RWPE1 (cell line): ENCODE measurements at regions not wholly inside any gene's neighbourhood (a gene's known extent, or its start where the extent isn't known, plus 50 kb on each side); places are given as distances from the start of the nearest gene placed in this dataset.

Experiments used
- CTCF ChIA-PET: fragments of 350-600 bp; sonication (Branson Sonifier 250); formaldehyde crosslinking; extraction: SDS; loops from one replicate; lab custom pipeline; 2021; lab: Yijun Ruan, JAX
- POLR2A ChIA-PET: fragments of 400-600 bp; formaldehyde crosslinking; extraction: SDS; loops from one replicate; lab custom pipeline; 2020; ENCODE audit warnings: antibody characterized with exemption; ENCODE audit not compliant: low non-redundant PET; lab: Yijun Ruan, JAX
- DNase-seq: peaks from one replicate; pipeline ENCODE4 v3.0.0; 2012; ENCODE audit warnings: low spot score
- H3K27ac ChIP-seq: fragments of 450-650 bp; 2 replicates; pipeline ENCODE4 v1.5.1; 2017
- TF ChIP-seq, protein P1 (sequence below): fragments of 450-650 bp; conservative IDR thresholded peaks from 2 replicates; pipeline ENCODE4 v1.5.1; 2017; ENCODE audit warnings: low read depth, mild to moderate bottlenecking

DNA sequence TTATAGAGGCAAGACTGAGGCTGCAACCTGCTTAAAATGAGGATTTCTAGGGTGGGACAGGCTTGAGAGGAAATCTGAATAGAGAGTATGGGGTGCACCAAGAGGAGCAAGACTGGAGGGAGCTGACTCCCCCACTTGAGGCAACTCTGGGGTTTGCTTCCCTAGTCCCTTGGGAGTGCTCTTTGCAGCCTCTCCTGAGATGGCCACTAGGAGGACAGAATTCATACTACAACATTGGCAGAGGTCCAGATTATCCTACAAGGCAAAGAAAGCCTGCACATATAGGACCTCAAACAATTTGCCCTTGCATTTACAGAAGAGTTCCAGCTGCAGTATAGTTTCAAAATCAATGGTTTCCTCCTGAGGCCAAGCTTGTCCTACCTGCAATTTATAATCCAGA is 830.9 kb downstream of the TECRL start:
- CTCF ChIA-PET, result no interaction called here
- no peak for DNase-seq
- POLR2A ChIA-PET, result no interaction called here
- H3K27ac ChIP-seq, result no peak overlapping the region
- TF ChIP-seq, protein P1, sequence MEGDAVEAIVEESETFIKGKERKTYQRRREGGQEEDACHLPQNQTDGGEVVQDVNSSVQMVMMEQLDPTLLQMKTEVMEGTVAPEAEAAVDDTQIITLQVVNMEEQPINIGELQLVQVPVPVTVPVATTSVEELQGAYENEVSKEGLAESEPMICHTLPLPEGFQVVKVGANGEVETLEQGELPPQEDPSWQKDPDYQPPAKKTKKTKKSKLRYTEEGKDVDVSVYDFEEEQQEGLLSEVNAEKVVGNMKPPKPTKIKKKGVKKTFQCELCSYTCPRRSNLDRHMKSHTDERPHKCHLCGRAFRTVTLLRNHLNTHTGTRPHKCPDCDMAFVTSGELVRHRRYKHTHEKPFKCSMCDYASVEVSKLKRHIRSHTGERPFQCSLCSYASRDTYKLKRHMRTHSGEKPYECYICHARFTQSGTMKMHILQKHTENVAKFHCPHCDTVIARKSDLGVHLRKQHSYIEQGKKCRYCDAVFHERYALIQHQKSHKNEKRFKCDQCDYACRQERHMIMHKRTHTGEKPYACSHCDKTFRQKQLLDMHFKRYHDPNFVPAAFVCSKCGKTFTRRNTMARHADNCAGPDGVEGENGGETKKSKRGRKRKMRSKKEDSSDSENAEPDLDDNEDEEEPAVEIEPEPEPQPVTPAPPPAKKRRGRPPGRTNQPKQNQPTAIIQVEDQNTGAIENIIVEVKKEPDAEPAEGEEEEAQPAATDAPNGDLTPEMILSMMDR, result no peak

DNA sequence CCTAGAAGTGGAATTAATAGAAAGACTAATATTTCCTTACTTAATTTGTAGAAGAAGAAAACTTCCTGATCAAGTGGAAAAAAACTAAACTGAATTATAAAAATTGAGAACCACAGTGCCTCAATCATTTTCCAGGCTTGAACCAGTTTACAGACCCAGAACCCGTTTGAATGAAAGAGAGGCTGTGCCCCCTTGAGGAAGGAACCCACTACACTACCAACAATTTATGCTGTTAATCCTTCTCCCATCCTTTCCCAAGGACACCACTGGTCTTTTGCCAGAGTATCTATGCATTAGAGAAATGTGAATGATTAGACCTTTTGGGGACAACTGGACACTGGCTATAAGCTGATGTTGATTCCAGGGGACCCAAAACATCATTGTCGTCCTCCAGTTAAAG is 842.6 kb downstream of the TECRL start:
- no peak for DNase-seq
- CTCF ChIA-PET, result no interaction called here

DNA sequence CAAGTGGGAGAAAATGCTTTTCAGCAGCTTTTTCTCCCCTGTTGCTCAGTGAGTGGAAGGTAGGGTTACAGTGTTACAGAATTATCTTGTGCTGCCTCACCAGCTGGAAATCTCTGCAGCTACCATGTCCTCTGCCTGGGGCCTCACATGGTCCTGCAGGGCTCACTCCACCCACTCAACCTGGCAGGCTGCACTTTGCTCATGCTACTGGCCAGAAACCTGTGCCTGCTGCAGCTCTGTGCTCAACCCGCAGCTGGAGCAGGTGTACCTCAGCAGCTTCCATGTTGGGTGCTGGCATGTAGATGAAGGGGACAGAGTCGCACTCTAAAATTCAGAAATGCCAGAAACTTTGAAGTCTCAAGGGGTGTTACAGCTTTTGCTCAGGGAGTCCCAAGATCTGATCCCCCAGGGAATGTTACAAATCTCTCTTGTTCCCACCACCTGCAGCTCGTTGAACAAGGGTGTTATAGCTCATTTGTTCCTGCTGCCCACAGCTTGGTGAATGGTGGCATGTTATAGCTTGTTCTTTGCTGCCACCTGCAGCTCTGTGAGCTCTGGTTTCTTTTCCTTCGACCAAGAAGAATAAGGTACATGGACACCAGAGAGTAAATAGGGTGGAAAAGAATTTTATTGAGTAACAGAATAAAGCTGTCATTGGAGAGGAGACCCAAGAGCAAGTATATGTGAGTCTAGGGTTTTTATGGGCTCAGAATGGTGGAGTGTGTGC is 845.8 kb downstream of the TECRL start:
- POLR2A ChIA-PET, result no interaction called here
- no peak for DNase-seq
- CTCF ChIA-PET, result interaction anchor here (0.6 to 0.7 kb wide), 2 partner anchors 35 kb away, joined by 3 to 5 read pairs; no protein-coding TSS in a partner anchor
- TF ChIP-seq, protein P1, result no peak
- no peak overlapping the region for H3K27ac ChIP-seq

More for the DNA sequence above, 842.6 kb downstream of the TECRL start:
- H3K27ac ChIP-seq, result no peak overlapping the region
- TF ChIP-seq, protein P1, result no peak
- POLR2A ChIA-PET, result no interaction called here

DNA sequence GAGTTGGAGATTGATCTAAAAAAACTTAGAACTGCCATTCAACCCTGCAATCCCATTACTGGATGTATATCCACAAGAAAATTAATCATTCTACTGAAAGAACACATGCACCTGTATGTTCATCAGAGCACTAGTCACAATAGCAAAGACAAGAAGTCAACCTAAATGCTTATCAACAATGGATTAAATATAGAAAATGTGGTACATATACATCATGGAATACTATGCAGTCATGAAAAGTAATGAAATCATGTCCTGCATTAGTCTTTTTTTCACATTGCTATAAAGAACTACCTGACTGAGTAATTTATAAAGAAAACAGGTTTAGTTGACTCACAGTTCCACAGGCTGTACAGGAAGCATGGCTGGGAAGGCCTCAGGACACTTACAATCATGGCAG is 850.5 kb downstream of the TECRL start:
- TF ChIP-seq, protein P1, result no peak
- H3K27ac ChIP-seq, result no peak overlapping the region
- ChIA-PET POLR2A (no interaction called here), CTCF (no interaction called here)
- no peak for DNase-seq

DNA sequence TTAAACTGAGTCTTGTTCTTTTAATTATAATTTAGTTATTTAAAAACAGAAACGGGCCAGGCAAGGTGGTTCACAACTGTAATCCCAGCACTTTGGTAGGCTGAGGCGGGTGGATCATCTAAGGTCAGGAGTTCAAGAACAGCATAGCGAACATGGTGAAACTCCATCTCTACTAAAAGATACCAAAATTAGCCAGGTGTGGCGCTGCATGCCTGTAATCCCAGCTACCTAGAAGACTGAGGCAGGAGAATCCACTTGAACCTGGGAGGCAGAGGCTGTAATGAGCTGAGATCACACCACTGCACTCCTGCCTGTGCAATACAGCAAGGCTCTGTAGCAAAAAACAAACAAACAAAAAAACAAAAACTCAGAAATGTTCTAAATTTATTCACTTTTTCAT is 852.9 kb downstream of the TECRL start:
- DNase-seq, result no peak
- POLR2A ChIA-PET, result no interaction called here
- H3K27ac ChIP-seq, result no peak overlapping the region
- TF ChIP-seq, protein P1, result no peak
- CTCF ChIA-PET, result no interaction called here

DNA sequence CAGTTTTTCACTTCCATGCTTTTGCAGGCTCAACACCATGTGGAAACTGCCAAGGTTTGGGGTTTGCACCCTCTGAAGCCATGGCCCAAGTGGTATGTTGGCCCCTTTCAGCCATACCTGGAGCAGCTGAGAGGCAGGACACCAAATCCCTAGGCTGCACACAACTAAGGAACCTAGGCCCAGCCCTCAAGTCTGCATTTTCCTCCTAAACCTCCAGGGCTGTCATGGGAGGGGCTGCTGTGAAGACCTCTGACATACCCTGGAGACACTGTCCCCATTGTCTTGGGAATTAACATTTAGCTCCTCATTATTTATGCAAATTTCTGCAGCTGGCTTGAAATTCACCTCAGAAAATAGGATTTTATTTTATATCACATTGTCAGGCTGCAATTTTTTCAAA is 856.1 kb downstream of the TECRL start:
- no peak for DNase-seq
- no peak overlapping the region for H3K27ac ChIP-seq
- TF ChIP-seq, protein P1, result no peak
- ChIA-PET CTCF (no interaction called here), POLR2A (no interaction called here)
